ENCODE measurements at regions not wholly inside any gene's neighbourhood (a gene's known extent, or its start where the extent isn't known, plus 50 kb on each side); places are given as distances from the start of the nearest gene placed in this dataset.
A peak's percentile ranks its signal among the peaks of the same experiment; 100 is the strongest.
"Not testable (repeated sequence)": the region's sequence is repeated elsewhere in the genome, so short reads cannot be mapped to it uniquely, and the experiment has no call there.

GRCh38 chr15:101876031-101876430 is 64.0 kb downstream of the OR4F15 start:
- DNase-seq (ENCODE audit: low read depth in 2 of 2) = not testable (repeated sequence)

DNA sequence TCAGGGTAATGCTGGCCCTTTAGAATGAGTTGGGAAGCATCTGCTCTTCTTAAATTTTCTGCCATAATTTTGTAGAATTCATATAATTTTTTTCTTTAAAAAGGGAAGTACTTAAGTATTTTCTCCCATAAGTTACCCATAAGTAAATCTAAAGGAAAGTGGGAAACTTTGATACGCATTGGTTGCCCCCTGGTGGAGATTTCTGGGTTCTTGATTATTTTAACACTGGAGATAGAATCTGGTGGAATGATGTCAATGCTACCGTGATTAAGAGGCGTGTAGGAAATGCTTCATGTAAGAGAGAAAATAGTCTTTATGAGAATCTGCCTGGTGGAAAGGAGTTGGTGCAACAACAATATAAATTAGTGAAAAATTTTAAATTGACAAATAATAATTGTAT is 65.6 kb downstream of the OR4F15 start:
- peak in 1 of 2 donors; percentile 3 for DNase-seq (ENCODE audit: low read depth in 2 of 2)

DNA sequence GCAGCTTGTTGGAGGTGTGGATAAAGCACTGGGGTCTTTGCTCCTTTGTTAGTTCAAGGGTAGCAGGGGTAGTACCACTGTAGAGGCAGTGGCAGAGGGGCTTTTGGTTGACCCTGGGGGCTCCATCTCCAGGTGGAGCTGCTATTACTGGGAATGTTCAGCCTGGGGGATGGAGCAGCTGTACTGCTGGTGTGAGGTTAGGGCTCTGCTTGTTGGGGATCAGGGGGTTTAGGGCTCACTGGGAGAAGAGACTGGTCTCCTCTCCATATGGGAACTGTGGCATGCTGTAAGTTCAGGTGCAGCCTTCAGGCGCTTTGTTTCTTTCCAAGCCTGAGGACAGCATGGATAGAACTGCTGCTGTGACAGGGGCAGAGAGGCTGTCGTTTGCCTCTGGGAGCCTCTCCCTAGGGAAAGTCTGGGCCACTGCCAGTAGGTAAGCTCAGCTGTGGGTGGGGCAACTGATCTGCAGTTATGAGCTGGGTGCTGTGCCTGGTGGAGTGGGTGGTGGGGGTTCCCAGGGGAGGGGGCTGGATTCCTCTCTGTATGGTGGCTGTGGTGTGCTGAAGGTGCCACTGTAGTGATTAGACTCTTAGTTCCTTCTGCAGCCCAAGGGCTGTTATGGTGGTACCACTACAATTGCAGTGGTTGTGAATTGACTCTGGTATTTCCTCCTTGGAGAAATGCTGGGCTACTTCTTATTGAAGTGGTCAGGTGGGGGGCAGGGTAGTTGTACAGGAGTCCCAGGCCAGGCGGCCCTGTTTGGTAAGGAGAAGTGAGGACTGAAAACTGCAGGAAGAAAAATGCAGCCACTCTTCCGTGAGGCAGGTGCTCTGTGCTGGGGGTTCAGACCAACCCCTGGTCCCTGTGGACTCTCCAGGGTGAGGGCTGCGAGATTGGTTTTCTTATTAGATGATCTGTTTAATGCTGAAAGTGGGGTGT is 100.6 kb downstream of the OR4F15 start:
- DNase-seq (ENCODE audit: low read depth in 2 of 2) = not testable (repeated sequence)

GRCh38 chr15:101924554-101924953 is 112.6 kb downstream of the OR4F15 start:
- not testable (repeated sequence) for DNase-seq (ENCODE audit: low read depth in 2 of 2)

DNA sequence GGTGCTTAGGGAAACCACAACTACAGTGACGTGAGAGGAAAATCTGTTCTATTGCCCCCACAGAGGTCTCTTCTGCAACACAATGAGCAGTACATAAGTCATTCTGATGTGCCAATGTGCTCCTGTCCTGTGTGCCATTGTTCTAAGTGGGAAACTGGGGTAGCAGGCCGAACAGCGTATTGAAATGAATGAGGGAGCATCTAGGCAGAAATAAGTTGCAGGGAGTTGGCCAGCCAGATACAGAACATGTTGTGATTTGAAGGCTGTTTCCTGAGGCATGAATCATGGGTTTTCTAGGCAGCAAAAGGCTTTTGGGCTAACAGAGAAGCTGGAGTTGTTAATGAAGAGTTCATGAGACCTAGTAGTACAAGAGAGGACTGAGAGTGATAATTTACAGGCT is 122.5 kb downstream of the OR4F15 start:
- DNase-seq (ENCODE audit: low read depth in 2 of 2) = not testable (repeated sequence)

DNA sequence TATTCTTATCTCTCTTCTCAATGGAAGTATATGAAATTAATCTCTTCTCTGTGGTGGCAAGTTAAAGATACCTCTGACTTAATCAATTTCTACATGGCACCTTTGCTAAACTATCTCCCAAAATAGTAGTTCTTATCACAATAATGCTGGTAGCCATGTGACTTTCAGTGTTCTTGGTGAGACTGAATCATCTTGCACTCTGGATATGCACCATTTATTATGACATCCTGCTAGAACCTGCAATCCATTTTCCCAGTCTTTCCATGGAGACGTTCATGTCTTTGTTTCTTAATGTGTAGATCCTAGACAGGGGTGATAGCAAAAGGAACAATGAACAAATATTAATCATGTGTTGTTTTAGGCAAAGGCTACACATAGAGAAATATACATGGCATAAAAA is 125.4 kb downstream of the OR4F15 start:
- not testable (repeated sequence) for DNase-seq (ENCODE audit: low read depth in 2 of 2)

- DNase-seq (ENCODE audit: low read depth in 2 of 2) = not testable (repeated sequence)
Measured at GRCh38 chr15:101938555-101938954, 126.6 kb downstream of the OR4F15 start.

- DNase-seq (ENCODE audit: low read depth in 2 of 2) = not testable (repeated sequence)
Measured at GRCh38 chr15:101945896-101946295, 133.9 kb downstream of the OR4F15 start.

- not testable (repeated sequence) for DNase-seq (ENCODE audit: low read depth in 2 of 2)
Measured at GRCh38 chr15:101948491-101949010, 136.5 kb downstream of the OR4F15 start.

GRCh38 chr15:101949380-101950065 is 137.5 kb downstream of the OR4F15 start:
- DNase-seq (ENCODE audit: low read depth in 2 of 2) = not testable (repeated sequence)

GRCh38 chr15:101953993-101954392 is 142.0 kb downstream of the OR4F15 start:
- not testable (repeated sequence) for DNase-seq (ENCODE audit: low read depth in 2 of 2)

- DNase-seq (ENCODE audit: low read depth in 2 of 2) = not testable (repeated sequence)
Measured at GRCh38 chr15:101955840-101956239, 143.8 kb downstream of the OR4F15 start.

DNA sequence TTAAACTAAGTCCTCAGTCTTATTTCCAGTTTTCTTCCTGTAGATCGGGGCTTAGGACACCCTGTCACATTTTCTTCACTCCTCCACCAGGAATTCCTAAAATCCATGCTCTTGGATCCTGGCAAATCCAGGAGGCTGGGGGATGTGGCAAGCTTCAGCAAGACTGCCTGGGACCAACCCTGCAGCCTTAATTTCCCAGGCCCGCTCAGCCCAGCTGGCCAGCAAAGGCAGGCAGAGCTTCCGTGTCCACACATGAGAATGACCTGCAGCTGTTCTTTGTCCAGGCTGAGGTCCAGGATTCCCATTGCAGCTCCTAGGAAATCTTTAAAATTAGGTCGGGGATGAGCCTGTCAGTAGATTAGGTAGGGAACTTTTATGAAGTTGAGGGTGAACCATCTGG is 146.7 kb downstream of the OR4F15 start:
- DNase-seq (ENCODE audit: low read depth in 2 of 2) = not testable (repeated sequence)

- DNase-seq (ENCODE audit: low read depth in 2 of 2) = peak in 1 of 2 donors; percentile 1
Measured at GRCh38 chr15:101961263-101961662, 149.3 kb downstream of the OR4F15 start.

DNA sequence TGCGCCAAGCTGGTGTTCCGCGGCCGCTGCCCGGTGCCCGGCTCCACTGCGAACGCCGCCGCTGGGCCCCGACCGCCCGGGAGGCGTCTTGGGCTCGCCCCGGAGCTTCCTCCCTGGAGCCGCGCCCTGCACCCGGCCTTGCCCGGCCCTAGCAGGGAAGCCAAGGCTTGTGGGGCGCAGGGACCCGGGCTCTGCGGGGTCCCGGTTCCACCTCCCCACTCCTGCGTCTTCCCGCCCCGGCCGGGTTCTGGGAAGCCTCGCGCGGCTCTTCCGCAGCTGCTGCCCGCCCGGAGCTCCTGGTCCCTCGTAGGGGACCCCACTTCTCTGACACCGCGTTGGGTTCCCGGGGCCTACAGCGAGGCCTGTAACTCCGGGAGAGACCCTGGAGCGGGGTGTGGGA is 149.8 kb downstream of the OR4F15 start:
- not testable (repeated sequence) for DNase-seq (ENCODE audit: low read depth in 2 of 2)

DNA sequence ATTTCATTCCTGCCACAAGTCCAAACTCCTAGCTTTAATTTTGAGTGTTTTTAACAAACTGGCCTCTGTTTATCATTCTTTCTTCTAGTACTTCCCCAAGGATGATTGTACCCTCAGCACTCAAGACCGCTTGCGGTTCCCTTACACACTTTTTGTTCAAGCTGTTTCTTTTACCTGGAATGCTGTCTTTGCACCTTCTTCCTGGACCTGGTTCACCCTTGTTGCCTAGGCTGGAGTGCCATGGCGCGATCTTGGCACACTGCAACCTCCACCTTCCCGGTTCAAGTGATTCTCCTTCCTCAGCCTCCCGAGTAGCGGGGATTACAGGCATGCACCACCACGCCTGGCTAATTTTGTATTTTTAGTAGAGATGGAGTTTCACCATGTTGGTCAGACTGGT is 151.7 kb downstream of the OR4F15 start:
- DNase-seq (ENCODE audit: low read depth in 2 of 2) = not testable (repeated sequence)

GRCh38 chr15:101965353-101965752 is 153.4 kb downstream of the OR4F15 start:
- not testable (repeated sequence) for DNase-seq (ENCODE audit: low read depth in 2 of 2)

- DNase-seq (ENCODE audit: low read depth in 2 of 2) = peak in 1 of 2 donors; percentile 1
Measured at GRCh38 chr15:101965860-101966259, 153.9 kb downstream of the OR4F15 start.

DNA sequence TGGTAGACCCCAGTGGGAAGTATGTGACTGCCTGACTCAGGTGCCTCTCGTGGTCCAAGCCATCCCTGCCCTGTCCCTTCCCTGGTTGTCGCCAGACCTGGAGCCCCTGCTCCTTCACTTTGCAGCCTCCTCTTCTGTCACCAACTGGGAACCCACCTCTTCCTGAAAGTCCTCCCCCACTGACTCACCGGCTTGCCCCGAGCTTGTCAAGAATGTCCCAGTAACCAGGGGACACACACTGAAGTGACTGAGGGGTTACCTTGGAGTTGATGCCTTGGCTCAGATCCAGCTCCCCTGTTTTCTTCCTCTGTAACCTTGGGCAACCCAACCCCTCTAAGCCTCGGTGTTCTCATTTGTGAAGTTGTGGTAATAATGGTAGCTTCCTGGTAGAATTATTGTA is 155.4 kb downstream of the OR4F15 start:
- DNase-seq (ENCODE audit: low read depth in 2 of 2) = not testable (repeated sequence)

- not testable (repeated sequence) for DNase-seq (ENCODE audit: low read depth in 2 of 2)
Measured at GRCh38 chr15:101970605-101971004, 158.6 kb downstream of the OR4F15 start.

- not testable (repeated sequence) for DNase-seq (ENCODE audit: low read depth in 2 of 2)
Measured at GRCh38 chr15:101977281-101977680, 165.3 kb downstream of the OR4F15 start.
